ENCODE measurements at regions not wholly inside any gene's neighbourhood (a gene's known extent, or its start where the extent isn't known, plus 50 kb on each side); places are given as distances from the start of the nearest gene placed in this dataset.
"Not testable (repeated sequence)": the region's sequence is repeated elsewhere in the genome, so short reads cannot be mapped to it uniquely, and the experiment has no call there.

GRCh38 chr16:22651111-22651817 lies 140.6 kb downstream of the NPIPB5 start:
- H3K36me3 Mint-ChIP-seq; H3K9me3 Mint-ChIP-seq; POLR2A ChIA-PET; H3K4me1 Mint-ChIP-seq; H3K27ac Mint-ChIP-seq; DNase-seq; H3K27me3 Mint-ChIP-seq; ATAC-seq (ENCODE audit: low read depth); H3K4me3 Mint-ChIP-seq: not testable (repeated sequence)

DNA sequence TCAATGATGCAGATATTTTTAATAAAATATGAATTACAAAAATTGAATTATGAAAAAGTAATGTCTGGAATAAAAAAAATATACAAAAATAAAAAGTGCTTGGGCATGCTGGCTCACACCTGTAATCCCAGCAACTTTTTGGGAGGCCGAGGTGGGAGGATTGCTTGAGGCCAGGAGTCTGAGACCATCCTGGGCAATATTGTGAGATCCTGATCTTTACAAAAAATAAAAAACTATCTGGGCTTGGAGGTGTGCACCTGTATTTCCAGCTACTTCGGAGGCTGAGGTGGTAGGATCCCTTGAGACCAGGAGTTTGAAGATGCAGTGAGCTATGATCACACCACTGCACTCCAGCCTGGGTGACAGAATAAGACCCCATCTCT lies 141.8 kb downstream of the NPIPB5 start:
- no peaks in the 10 kb centered on the region for H3K36me3 Mint-ChIP-seq
- no peak overlapping the region for H3K4me3 Mint-ChIP-seq
- no peaks in the 10 kb centered on the region for H3K4me1 Mint-ChIP-seq
- POLR2A ChIA-PET: no interaction called here
- no peak overlapping the region for H3K27ac Mint-ChIP-seq
- no peak for DNase-seq
- H3K27me3 Mint-ChIP-seq: peaks cover 9% of the 10 kb centered on the region
- ATAC-seq (ENCODE audit: low read depth): no peak
- no peaks in the 10 kb centered on the region for H3K9me3 Mint-ChIP-seq

DNA sequence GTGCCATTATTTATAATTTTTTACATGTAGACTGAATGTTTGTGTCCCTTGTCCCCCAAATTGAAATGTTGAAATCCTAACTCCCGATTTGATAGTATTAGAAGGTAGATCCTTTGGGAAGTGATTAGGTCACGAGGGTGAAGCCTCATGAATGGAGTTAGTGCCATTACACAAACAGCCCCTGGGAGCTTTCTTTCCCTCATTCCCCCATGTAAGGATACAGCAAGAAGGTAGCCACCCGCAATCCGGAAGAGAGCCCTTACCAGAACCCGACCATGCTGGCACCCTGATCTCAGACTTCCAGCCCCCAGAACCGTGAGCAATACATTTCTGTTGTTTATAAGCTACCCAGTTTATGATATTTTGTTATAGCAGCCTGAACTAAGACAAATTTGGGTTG lies 143.2 kb downstream of the NPIPB5 start:
- H3K27ac Mint-ChIP-seq: no peak overlapping the region
- POLR2A ChIA-PET: no interaction called here
- H3K9me3 Mint-ChIP-seq: no peaks in the 10 kb centered on the region
- ATAC-seq (ENCODE audit: low read depth) (no peak), DNase-seq (no peak)
- peaks cover 9% of the 10 kb centered on the region for H3K27me3 Mint-ChIP-seq
- no peaks in the 10 kb centered on the region for H3K4me1 Mint-ChIP-seq
- H3K36me3 Mint-ChIP-seq: no peaks in the 10 kb centered on the region
- no peak overlapping the region for H3K4me3 Mint-ChIP-seq

DNA sequence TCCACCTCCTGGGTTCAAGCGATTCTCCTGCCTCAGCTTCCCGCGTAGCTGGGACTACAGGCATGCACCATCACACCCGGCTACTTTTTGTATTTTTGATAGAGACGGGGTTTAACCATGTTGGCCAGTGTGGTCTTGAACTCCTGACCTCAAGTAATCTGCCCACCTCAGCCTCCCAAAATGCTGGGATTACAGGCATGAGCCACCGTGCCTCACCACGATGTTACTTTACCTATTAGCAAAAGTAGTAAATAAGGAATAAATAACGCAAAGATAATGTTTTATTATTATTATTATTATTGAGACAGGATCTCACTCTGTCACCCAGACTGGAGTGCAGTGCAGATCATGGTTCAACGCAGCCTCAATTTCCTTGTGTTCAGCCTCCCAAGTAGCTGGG lies 145.9 kb downstream of the NPIPB5 start:
- not testable (repeated sequence) for H3K4me3 Mint-ChIP-seq

DNA sequence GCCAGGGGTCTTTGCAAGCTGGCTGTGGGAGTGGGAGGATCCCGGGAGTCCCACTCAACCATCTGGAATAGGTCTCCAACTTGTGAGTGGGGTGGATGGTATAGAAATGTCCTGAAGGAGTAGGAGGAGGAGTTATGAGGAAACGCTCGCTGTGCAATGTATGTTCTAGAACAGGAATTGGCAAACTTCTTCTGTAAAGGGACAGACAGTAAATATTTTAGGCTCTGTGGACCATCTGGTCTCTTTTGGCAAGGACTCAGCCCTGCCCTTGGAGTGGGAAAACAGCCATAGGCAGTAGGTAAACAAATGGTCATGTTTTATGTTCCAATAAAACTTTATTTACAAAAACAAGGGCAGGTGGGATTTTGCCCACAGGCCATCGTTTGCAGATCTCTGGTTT lies 149.2 kb downstream of the NPIPB5 start:
- no peak for ATAC-seq (ENCODE audit: low read depth)

More for the DNA sequence above, 145.9 kb downstream of the NPIPB5 start:
- H3K4me1 Mint-ChIP-seq; H3K9me3 Mint-ChIP-seq; ATAC-seq (ENCODE audit: low read depth); H3K36me3 Mint-ChIP-seq; H3K27ac Mint-ChIP-seq; DNase-seq; POLR2A ChIA-PET; H3K27me3 Mint-ChIP-seq: not testable (repeated sequence)

GRCh38 chr16:22660441-22661160 lies 149.9 kb downstream of the NPIPB5 start:
- ATAC-seq (ENCODE audit: low read depth) (no peak), DNase-seq (no peak)
- Mint-ChIP-seq H3K36me3 (no peaks in the 10 kb centered on the region), H3K27me3 (peaks cover 2% of the 10 kb centered on the region), H3K4me3 (no peak overlapping the region), H3K9me3 (no peaks in the 10 kb centered on the region), H3K4me1 (no peaks in the 10 kb centered on the region), H3K27ac (no peak overlapping the region)
- POLR2A ChIA-PET: no interaction called here

More for the DNA sequence above, 149.2 kb downstream of the NPIPB5 start:
- no peaks in the 10 kb centered on the region for H3K36me3 Mint-ChIP-seq
- POLR2A ChIA-PET: interaction anchor here (0.7 kb wide), 1 partner anchor 11 kb away, joined by 3 read pairs; no protein-coding TSS in a partner anchor
- no peaks in the 10 kb centered on the region for H3K9me3 Mint-ChIP-seq
- H3K4me3 Mint-ChIP-seq: no peak overlapping the region
- peaks cover 2% of the 10 kb centered on the region for H3K27me3 Mint-ChIP-seq
- no peak overlapping the region for H3K27ac Mint-ChIP-seq
- DNase-seq: no peak
- H3K4me1 Mint-ChIP-seq: no peaks in the 10 kb centered on the region

- no peaks in the 10 kb centered on the region for H3K27me3 Mint-ChIP-seq
- no peaks in the 10 kb centered on the region for H3K4me1 Mint-ChIP-seq
- no peak overlapping the region for H3K4me3 Mint-ChIP-seq
- no peak overlapping the region for H3K27ac Mint-ChIP-seq
- POLR2A ChIA-PET: no interaction called here
- H3K36me3 Mint-ChIP-seq: no peaks in the 10 kb centered on the region
- no peaks in the 10 kb centered on the region for H3K9me3 Mint-ChIP-seq
- DNase-seq (no peak), ATAC-seq (ENCODE audit: low read depth) (no peak)
Measured at GRCh38 chr16:22661161-22661647, 150.5 kb downstream of the NPIPB5 start.

DNA sequence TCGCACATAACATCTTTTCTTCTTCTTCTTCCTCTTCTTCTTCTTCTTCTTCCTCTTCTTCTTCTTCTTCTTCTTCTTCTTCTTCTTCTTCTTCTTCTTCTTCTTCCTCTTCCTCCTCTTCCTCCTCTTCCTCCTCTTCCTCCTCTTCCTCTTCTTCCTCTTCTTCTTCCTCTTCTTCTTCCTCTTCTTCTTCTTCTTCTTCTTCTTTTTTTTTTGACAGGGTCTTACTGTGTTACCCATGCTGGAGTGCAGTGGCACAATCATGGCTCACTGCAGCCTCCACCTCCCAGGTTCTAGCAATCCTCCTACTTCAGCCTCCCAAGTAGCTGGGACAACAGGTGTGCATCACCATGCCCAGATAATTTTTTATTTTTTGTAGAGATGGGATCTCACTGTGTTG lies 151.0 kb upstream of the HS3ST2 start:
- H3K36me3 Mint-ChIP-seq; DNase-seq; H3K27ac Mint-ChIP-seq; H3K4me1 Mint-ChIP-seq; H3K9me3 Mint-ChIP-seq; H3K4me3 Mint-ChIP-seq; H3K27me3 Mint-ChIP-seq; ATAC-seq (ENCODE audit: low read depth); POLR2A ChIA-PET: not testable (repeated sequence)

GRCh38 chr16:22663389-22664064 lies 150.4 kb upstream of the HS3ST2 start:
- ATAC-seq (ENCODE audit: low read depth) (no peak), DNase-seq (no peak)
- POLR2A ChIA-PET: no interaction called here
- no peaks in the 10 kb centered on the region for H3K27me3 Mint-ChIP-seq
- H3K36me3 Mint-ChIP-seq: no peaks in the 10 kb centered on the region
- H3K27ac Mint-ChIP-seq: no peak overlapping the region
- no peak overlapping the region for H3K4me3 Mint-ChIP-seq
- no peaks in the 10 kb centered on the region for H3K4me1 Mint-ChIP-seq
- H3K9me3 Mint-ChIP-seq: no peaks in the 10 kb centered on the region

GRCh38 chr16:22664132-22664531 lies 149.8 kb upstream of the HS3ST2 start:
- H3K4me3 Mint-ChIP-seq: no peak overlapping the region
- H3K4me1 Mint-ChIP-seq: no peaks in the 10 kb centered on the region
- H3K9me3 Mint-ChIP-seq: no peaks in the 10 kb centered on the region
- H3K27ac Mint-ChIP-seq: no peak overlapping the region
- no peak for ATAC-seq (ENCODE audit: low read depth)
- no peaks in the 10 kb centered on the region for H3K27me3 Mint-ChIP-seq
- H3K36me3 Mint-ChIP-seq: no peaks in the 10 kb centered on the region
- POLR2A ChIA-PET: no interaction called here
- no peak for DNase-seq

DNA sequence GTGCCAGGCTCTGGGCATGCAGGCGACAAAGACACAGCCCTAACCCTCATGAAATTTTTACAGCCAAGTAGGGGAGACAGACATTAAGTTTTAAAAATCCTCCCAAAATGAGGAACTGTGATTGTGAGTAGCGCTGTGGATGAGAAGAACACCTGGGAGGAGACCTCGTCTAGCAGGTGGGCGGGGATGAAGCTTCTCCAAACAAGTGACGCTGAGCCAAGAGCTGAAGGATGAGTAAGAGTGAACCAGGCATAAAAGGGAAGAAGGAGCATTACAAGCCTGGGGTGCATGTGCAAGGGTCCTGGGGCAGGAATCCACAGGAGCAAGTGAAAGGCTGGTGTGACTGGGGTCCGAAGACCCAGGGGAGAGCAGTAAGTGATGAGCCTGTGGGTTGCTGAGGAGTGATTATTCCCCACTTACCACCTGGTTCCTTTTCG lies 149.4 kb upstream of the HS3ST2 start:
- no peak for DNase-seq
- no peak for ATAC-seq (ENCODE audit: low read depth)
- H3K4me1 Mint-ChIP-seq: no peaks in the 10 kb centered on the region
- no peaks in the 10 kb centered on the region for H3K9me3 Mint-ChIP-seq
- no peak overlapping the region for H3K27ac Mint-ChIP-seq
- H3K27me3 Mint-ChIP-seq: no peaks in the 10 kb centered on the region
- no peaks in the 10 kb centered on the region for H3K36me3 Mint-ChIP-seq
- POLR2A ChIA-PET: no interaction called here
- H3K4me3 Mint-ChIP-seq: no peak overlapping the region

DNA sequence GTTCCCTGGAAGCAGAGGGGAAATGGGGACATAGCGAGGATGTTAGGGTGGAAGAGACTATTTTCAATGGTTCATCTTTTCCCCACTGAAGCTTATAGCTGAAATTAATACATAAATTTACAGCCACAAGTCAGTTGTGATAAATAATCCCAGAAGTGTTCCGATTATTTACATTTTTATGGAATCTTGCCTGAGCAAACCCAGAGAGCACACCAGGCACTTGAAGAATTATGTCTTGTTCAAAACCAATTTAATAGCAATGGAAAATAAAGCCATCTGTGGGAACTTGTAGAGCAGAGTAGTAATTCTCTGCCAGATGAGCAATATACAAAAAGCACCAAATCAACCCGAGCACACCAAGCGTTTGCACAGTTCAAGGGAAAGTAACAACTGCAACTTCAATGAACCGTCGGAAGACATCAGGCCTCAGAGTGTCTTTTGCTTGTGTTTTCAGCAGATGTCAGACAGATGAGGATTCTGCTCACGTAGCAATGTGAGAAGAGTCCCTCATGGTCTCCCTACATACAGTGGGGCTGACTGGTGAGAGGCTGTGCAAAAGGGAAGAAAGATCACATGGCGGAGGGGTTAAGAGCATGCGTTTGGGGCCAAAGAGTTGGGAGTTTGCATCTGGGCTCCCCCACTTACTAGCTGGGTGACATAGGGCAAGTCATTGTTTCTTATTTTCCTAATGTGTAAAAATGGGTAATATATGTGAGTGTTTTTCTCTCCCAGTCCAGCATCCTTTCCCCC lies 148.7 kb upstream of the HS3ST2 start:
- H3K27me3 Mint-ChIP-seq: no peaks in the 10 kb centered on the region
- no peak overlapping the region for H3K4me3 Mint-ChIP-seq
- H3K36me3 Mint-ChIP-seq: no peaks in the 10 kb centered on the region
- ATAC-seq (ENCODE audit: low read depth) (no peak), DNase-seq (no peak)
- H3K4me1 Mint-ChIP-seq: no peaks in the 10 kb centered on the region
- no peak overlapping the region for H3K27ac Mint-ChIP-seq
- H3K9me3 Mint-ChIP-seq: no peaks in the 10 kb centered on the region
- POLR2A ChIA-PET: no interaction called here

DNA sequence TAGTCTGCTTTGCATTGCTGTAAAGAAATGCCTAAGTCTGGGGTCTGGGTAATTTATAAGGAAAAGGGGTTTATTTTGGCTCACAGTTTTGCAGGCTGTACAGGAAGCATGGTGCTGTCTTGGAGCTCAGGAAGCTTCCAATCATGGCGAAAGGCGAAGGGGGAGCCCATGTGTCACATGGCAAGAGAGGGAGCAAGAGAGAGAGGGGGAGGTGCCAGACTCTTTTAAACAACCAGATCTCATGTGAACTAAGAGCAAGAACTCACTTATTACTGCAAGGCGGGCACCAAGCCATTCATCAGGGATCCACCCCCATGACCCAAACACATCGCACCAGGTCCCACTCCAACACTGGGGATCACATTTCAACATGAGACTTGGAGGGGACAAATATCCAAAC lies 148.2 kb upstream of the HS3ST2 start:
- no peak overlapping the region for H3K4me3 Mint-ChIP-seq
- H3K4me1 Mint-ChIP-seq: no peaks in the 10 kb centered on the region
- POLR2A ChIA-PET: no interaction called here
- ATAC-seq (ENCODE audit: low read depth) (no peak), DNase-seq (no peak)
- no peak overlapping the region for H3K27ac Mint-ChIP-seq
- no peaks in the 10 kb centered on the region for H3K36me3 Mint-ChIP-seq
- H3K9me3 Mint-ChIP-seq: no peaks in the 10 kb centered on the region
- no peaks in the 10 kb centered on the region for H3K27me3 Mint-ChIP-seq
